DOHH2 (cell line): ENCODE measurements at regions not wholly inside any gene's neighbourhood (a gene's known extent, or its start where the extent isn't known, plus 50 kb on each side); places are given as distances from the start of the nearest gene placed in this dataset.

Experiments used
- H3F3A ChIP-seq: fragments of 200-600 bp; sonication (generic), shearing (Covaris generic); 2 replicates; pipeline ENCODE4 v1.6.0; 2016; ENCODE audit warnings: antibody characterized with exemption, mild to moderate bottlenecking; ENCODE audit not compliant: control insufficient read depth, insufficient read depth
- H3K27ac ChIP-seq: fragments of 200-600 bp; sonication (generic); 2 replicates; pipeline ENCODE4 v1.5.1; 2014; ENCODE audit warnings: low read depth, mild to moderate bottlenecking, low read length, moderate library complexity
- H3K27me3 ChIP-seq: fragments of 200-600 bp; sonication (generic); 2 replicates; pipeline ENCODE4 v1.6.1; 2014; ENCODE audit warnings: mild to moderate bottlenecking, low read length, mixed read lengths; ENCODE audit not compliant: control insufficient read depth
- H3K36me3 ChIP-seq: fragments of 200-600 bp; sonication (generic); 2 replicates; pipeline ENCODE4 v1.6.1; 2014; ENCODE audit warnings: mild to moderate bottlenecking, low read length, moderate library complexity, mixed read lengths; ENCODE audit not compliant: control insufficient read depth
- H3K4me1 ChIP-seq: fragments of 200-600 bp; sonication (generic); 2 replicates; pipeline ENCODE4 v1.6.1; 2014; ENCODE audit warnings: mild to moderate bottlenecking, low read length, mixed read lengths; ENCODE audit not compliant: control insufficient read depth
- H3K4me2 ChIP-seq: fragments of 200-600 bp; sonication (generic); 2 replicates; pipeline ENCODE4 v1.6.0; 2014; ENCODE audit warnings: mild to moderate bottlenecking, low read length, moderate library complexity
- H3K4me3 ChIP-seq: fragments of 200-600 bp; sonication (generic); 2 replicates; pipeline ENCODE4 v1.5.1; 2014; ENCODE audit warnings: mild to moderate bottlenecking, low read length, mixed read lengths
- H3K79me2 ChIP-seq: fragments of 200-600 bp; sonication (generic); 2 replicates; pipeline ENCODE4 v1.6.1; 2014; ENCODE audit warnings: mild to moderate bottlenecking, low read length, mixed read lengths; ENCODE audit not compliant: control insufficient read depth
- H3K9me2 ChIP-seq: fragments of 200-600 bp; sonication (generic); replicated peaks from 2 replicates; pipeline ENCODE4 v1.6.1; 2014; ENCODE audit warnings: mild to moderate bottlenecking, low read length, mixed read lengths; ENCODE audit not compliant: control insufficient read depth
- H3K9me3 ChIP-seq: fragments of 200-600 bp; sonication (generic); 2 replicates; pipeline ENCODE4 v1.6.1; 2014; ENCODE audit warnings: antibody characterized with exemption, low read length, mixed read lengths; ENCODE audit not compliant: control insufficient read depth, insufficient read depth
- H4K20me1 ChIP-seq: fragments of 200-600 bp; sonication (generic); 2 replicates; pipeline ENCODE4 v1.6.0; 2014; ENCODE audit warnings: low read depth, mild to moderate bottlenecking, antibody characterized with exemption, low read length, moderate library complexity; ENCODE audit not compliant: control insufficient read depth, insufficient read depth
- CTCF ChIP-seq: fragments of 200-600 bp; sonication (generic); IDR thresholded peaks from one replicate; pipeline ENCODE4 v1.5.1; 2014; ENCODE audit warnings: antibody characterized with exemption, mild to moderate bottlenecking, low read depth, low read length; ENCODE audit not compliant: poor library complexity, severe bottlenecking
- EZH2phosphoT487 ChIP-seq: fragments of 200-600 bp; sonication (generic); IDR thresholded peaks from 2 replicates; pipeline ENCODE4 v1.6.1; 2017; ENCODE audit warnings: borderline replicate concordance, mild to moderate bottlenecking, antibody characterized with exemption, low read length, moderate library complexity, mixed read lengths

- Histone ChIP-seq H3K27me3 (no peaks in the 10 kb centered on the region), H3K36me3 (no peaks in the 10 kb centered on the region), H3K4me3 (peak overlapping the region; percentile 39), H3K4me1 (peaks cover 14% of the 10 kb centered on the region), H3K27ac (no peak overlapping the region), H3F3A (no peaks in the 10 kb centered on the region), H3K9me2 (no peaks in the 10 kb centered on the region), H3K9me3 (no peaks in the 10 kb centered on the region), H3K4me2 (peak overlapping the region; percentile 52), H3K79me2 (no peaks in the 10 kb centered on the region), H4K20me1 (no peaks in the 10 kb centered on the region)
- TF ChIP-seq CTCF (no peak), EZH2phosphoT487 (no peak)
These were observed 247.3 kb downstream of the RAD51AP2 start for GRCh38 chr2:17270894-17271293.

GRCh38 chr2:17263570-17263968 is 254.7 kb downstream of the RAD51AP2 start:
- H3K27ac ChIP-seq: no peak overlapping the region
- no peak for TF ChIP-seq EZH2phosphoT487
- TF ChIP-seq CTCF: no peak
- no peaks in the 10 kb centered on the region for H4K20me1 ChIP-seq
- no peak overlapping the region for H3K4me3 ChIP-seq
- no peaks in the 10 kb centered on the region for H3K4me1 ChIP-seq
- no peak overlapping the region for H3K4me2 ChIP-seq
- H3K79me2 ChIP-seq: no peaks in the 10 kb centered on the region
- H3K9me3 ChIP-seq: no peaks in the 10 kb centered on the region
- no peaks in the 10 kb centered on the region for H3K27me3 ChIP-seq
- H3K9me2 ChIP-seq: no peaks in the 10 kb centered on the region
- H3F3A ChIP-seq: no peaks in the 10 kb centered on the region
- H3K36me3 ChIP-seq: no peaks in the 10 kb centered on the region

- Histone ChIP-seq H3K9me3 (no peaks in the 10 kb centered on the region), H4K20me1 (no peaks in the 10 kb centered on the region), H3K27ac (no peak overlapping the region), H3K9me2 (no peaks in the 10 kb centered on the region), H3F3A (no peaks in the 10 kb centered on the region), H3K36me3 (no peaks in the 10 kb centered on the region), H3K27me3 (no peaks in the 10 kb centered on the region), H3K79me2 (no peaks in the 10 kb centered on the region), H3K4me2 (no peak overlapping the region), H3K4me3 (no peak overlapping the region), H3K4me1 (no peaks in the 10 kb centered on the region)
- no peak for TF ChIP-seq CTCF
- no peak for TF ChIP-seq EZH2phosphoT487
These were observed 255.2 kb downstream of the RAD51AP2 start for GRCh38 chr2:17262854-17263569.
